Nephron (organoid): ENCODE measurements at regions not wholly inside any gene's neighbourhood (a gene's known extent, or its start where the extent isn't known, plus 50 kb on each side); places are given as distances from the start of the nearest gene placed in this dataset.
"Not testable (repeated sequence)": the region's sequence is repeated elsewhere in the genome, so short reads cannot be mapped to it uniquely, and the experiment has no call there.

Experiments used
- H3K27ac Mint-ChIP-seq, 3 experiments: 2 replicates each; pipeline ENCODE4 v1.8.0; 2020; ENCODE audit warnings: mixed read lengths in 3 of 3, mild to moderate bottlenecking in 2 of 3, moderate library complexity in 1 of 3
- H3K27me3 Mint-ChIP-seq: 2 replicates; pipeline ENCODE4 v1.8.0; 2021; ENCODE audit warnings: low read depth, mild to moderate bottlenecking, moderate library complexity, mixed read lengths
- H3K36me3 Mint-ChIP-seq: 2 replicates; pipeline ENCODE4 v1.8.0; 2020; ENCODE audit warnings: low read depth, mixed read lengths
- H3K4me1 Mint-ChIP-seq: 2 replicates; pipeline ENCODE4 v1.8.0; 2020; ENCODE audit warnings: mixed read lengths
- H3K4me3 Mint-ChIP-seq, 3 experiments: 2 replicates each; pipeline ENCODE4 v1.8.0; 2020; ENCODE audit warnings: mild to moderate bottlenecking in 3 of 3, mixed read lengths in 3 of 3, moderate library complexity in 2 of 3
- H3K9me3 Mint-ChIP-seq: 2 replicates; pipeline ENCODE4 v1.8.0; 2020; ENCODE audit warnings: mixed read lengths
- CTCF ChIP-seq, 3 experiments: fragments of 200-600 bp; sonication (generic); IDR thresholded peaks; one replicate each; pipeline ENCODE4 v1.5.0; 2021; ENCODE audit warnings: antibody characterized with exemption in 3 of 3; ENCODE audit not compliant: unreplicated experiment in 3 of 3

- no peak for TF ChIP-seq CTCF (IDR thresholded peaks at IDR 0.05; ENCODE audit: unreplicated experiment in 3 of 3)
- Mint-ChIP-seq H3K4me3 (no peak overlapping the region), H3K9me3 (peaks cover 19% of the 10 kb centered on the region), H3K27me3 (peaks cover 7% of the 10 kb centered on the region), H3K27ac (no peak overlapping the region), H3K4me1 (no peaks in the 10 kb centered on the region), H3K36me3 (no peaks in the 10 kb centered on the region)
Observed at GRCh38 chr7:92953657-92954056, 117.3 kb upstream of the CDK6 start.

- H3K4me3 Mint-ChIP-seq: no peak overlapping the region
- H3K27ac Mint-ChIP-seq: no peak overlapping the region
- no peaks in the 10 kb centered on the region for H3K9me3 Mint-ChIP-seq
- no peaks in the 10 kb centered on the region for H3K4me1 Mint-ChIP-seq
- TF ChIP-seq CTCF (IDR thresholded peaks at IDR 0.05; ENCODE audit: unreplicated experiment in 3 of 3): no peak
- no peaks in the 10 kb centered on the region for H3K36me3 Mint-ChIP-seq
- no peaks in the 10 kb centered on the region for H3K27me3 Mint-ChIP-seq
Observed at GRCh38 chr7:92949748-92950147, 113.4 kb upstream of the CDK6 start.

DNA sequence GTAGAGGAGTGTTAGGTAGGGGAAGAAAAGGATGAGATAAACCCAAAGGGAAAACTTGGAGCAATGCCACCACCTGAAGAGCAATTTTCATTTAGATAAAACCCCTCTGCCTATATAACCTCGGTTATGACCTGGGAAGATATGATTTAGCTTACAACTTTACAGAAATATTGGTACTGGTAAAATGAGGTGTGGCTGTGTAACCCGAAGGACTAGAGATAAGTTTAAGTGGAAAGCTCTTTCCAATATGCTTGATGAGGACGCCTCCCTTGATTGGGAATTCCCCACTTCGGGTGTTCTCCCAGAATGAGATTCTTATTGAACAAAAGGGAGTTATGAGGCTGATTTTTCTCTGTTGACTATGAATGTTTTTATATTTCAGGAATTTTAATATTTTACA lies 109.5 kb upstream of the CDK6 start:
- Mint-ChIP-seq H3K4me3 (no peak overlapping the region), H3K4me1 (no peaks in the 10 kb centered on the region), H3K36me3 (no peaks in the 10 kb centered on the region), H3K27ac (no peak overlapping the region), H3K9me3 (no peaks in the 10 kb centered on the region), H3K27me3 (no peaks in the 10 kb centered on the region)
- TF ChIP-seq CTCF (IDR thresholded peaks at IDR 0.05; ENCODE audit: unreplicated experiment in 3 of 3): no peak

DNA sequence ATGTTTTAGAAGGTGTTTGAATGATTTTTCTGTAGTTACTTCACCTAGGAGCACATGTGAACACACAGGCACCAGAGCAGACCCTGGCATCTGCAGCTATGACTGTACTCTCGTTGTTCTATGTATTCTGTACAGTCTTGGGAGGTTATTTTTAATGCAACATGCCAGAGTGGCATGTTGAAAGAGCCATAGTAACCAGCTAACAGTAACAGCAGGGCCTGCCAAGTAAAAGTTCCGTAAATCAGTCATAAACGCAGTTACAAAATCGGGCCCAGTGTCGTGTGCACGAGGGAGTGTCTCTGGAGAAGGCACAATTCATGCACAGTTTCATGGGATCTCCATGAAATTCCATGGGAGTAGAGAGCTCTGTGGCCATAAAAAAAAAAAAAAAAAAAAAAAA lies 108.3 kb upstream of the CDK6 start:
- no peak for TF ChIP-seq CTCF (IDR thresholded peaks at IDR 0.05; ENCODE audit: unreplicated experiment in 3 of 3)
- Mint-ChIP-seq H3K4me1 (no peaks in the 10 kb centered on the region), H3K9me3 (no peaks in the 10 kb centered on the region), H3K36me3 (no peaks in the 10 kb centered on the region), H3K27ac (no peak overlapping the region), H3K4me3 (no peak overlapping the region), H3K27me3 (no peaks in the 10 kb centered on the region)

GRCh38 chr7:92942706-92943105 lies 106.3 kb upstream of the CDK6 start:
- H3K27ac Mint-ChIP-seq, H3K4me1 Mint-ChIP-seq, H3K36me3 Mint-ChIP-seq, H3K9me3 Mint-ChIP-seq, H3K4me3 Mint-ChIP-seq, H3K27me3 Mint-ChIP-seq: not testable (repeated sequence)

DNA sequence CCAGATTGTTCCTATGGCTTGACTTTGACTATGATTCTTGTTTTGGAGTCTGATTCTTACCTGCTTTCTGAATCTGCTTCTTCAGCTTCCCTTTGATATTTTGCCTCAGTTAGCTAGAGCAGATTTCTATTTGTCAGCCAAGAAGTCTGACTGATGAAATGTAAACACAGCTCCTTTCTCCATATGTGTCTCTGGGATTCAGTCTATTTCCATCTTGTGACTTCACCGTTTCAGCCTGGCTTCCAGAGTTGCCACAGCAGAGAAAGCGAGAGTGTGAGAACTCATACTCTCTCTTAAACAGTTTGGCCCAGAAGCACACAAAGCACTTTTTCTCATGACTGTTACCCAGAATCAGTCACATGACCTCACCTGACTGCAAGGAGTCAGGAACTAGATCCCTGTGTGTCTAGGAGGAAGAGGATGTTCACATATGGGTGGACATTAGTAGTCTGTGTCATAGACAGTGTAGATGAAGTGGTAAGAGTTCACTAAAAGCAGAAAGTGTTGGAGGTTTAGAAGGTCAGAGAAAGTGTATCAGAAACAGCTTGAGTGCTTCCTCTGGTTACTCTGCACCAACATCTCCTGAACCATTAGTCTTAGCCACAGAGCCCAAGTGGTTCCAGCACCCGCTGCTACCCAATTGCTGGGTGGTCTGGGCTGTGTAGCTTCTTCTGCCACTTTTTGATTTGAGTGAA lies 103.4 kb upstream of the CDK6 start:
- H3K4me1 Mint-ChIP-seq: no peaks in the 10 kb centered on the region
- no peak for TF ChIP-seq CTCF (IDR thresholded peaks at IDR 0.05; ENCODE audit: unreplicated experiment in 3 of 3)
- H3K9me3 Mint-ChIP-seq: no peaks in the 10 kb centered on the region
- no peak overlapping the region for H3K4me3 Mint-ChIP-seq
- H3K27me3 Mint-ChIP-seq: no peaks in the 10 kb centered on the region
- no peaks in the 10 kb centered on the region for H3K36me3 Mint-ChIP-seq
- no peak overlapping the region for H3K27ac Mint-ChIP-seq
